Fibroblast of skin of right quadriceps (primary cell): ENCODE measurements at regions not wholly inside any gene's neighbourhood (a gene's known extent, or its start where the extent isn't known, plus 50 kb on each side); places are given as distances from the start of the nearest gene placed in this dataset.

Experiments used
- DNase-seq: peaks from one replicate; pipeline ENCODE4 v3.0.0-alpha.2; 2013

GRCh38 chr2:52929412-52929811 is 838.2 kb upstream of the CHAC2 start:
- no peak for DNase-seq

DNA sequence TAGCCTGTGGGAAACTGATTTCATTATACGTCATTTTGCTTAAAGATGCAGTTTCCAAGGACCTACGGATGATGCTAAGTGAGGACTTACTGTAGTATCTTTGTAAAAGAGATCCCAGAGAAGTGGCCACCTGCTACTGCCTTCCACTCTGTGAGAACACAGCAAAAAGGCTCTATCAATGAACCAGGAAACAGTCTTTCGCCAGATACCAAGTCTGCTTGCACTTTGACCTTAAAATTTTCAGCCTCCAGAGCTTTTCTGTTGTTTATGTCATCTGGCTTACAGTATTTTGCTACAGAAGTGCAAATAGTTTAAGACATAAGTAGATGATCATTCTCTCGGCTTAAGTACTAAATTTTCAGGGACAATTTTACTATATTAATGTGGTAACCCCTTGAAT is 847.9 kb upstream of the CHAC2 start:
- no peak for DNase-seq

GRCh38 chr2:52918551-52918950 is 849.1 kb upstream of the CHAC2 start:
- peak; percentile 7 for DNase-seq

GRCh38 chr2:52916981-52917380 is 850.6 kb upstream of the CHAC2 start:
- DNase-seq = no peak

DNA sequence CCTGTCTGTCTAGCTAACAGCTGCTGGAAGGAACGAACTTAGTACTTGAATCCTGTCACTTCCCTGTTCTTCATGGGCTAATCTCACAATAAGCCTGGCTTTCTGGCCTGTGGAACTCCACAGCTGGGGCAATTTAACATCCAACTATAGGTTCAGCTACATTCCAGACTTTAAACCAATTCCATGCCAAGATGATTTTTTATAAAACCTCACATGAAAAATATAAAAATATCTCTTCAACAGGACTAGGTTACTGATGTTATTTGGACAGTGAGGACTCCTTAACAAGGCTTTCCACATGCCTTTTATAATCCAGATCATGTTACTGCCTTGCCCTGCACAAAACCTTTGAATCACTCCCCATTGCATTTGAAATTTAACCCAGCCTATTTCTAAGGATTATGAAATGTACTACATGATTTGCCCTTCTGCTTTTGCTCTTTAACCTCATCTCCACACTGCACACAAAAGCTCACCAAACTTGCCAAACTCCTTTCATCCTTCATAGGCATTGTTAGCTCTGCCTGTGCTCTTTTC is 863.2 kb upstream of the CHAC2 start:
- DNase-seq = no peak

- no peak for DNase-seq
Measured at GRCh38 chr2:52897511-52898044, 870.0 kb upstream of the CHAC2 start.

- no peak for DNase-seq
Measured at GRCh38 chr2:52895726-52896340, 871.8 kb upstream of the CHAC2 start.

- no peak for DNase-seq
Measured at GRCh38 chr2:52886556-52886955, 881.0 kb upstream of the CHAC2 start.

- no peak for DNase-seq
Measured at GRCh38 chr2:52884761-52885352, 882.7 kb upstream of the CHAC2 start.

DNA sequence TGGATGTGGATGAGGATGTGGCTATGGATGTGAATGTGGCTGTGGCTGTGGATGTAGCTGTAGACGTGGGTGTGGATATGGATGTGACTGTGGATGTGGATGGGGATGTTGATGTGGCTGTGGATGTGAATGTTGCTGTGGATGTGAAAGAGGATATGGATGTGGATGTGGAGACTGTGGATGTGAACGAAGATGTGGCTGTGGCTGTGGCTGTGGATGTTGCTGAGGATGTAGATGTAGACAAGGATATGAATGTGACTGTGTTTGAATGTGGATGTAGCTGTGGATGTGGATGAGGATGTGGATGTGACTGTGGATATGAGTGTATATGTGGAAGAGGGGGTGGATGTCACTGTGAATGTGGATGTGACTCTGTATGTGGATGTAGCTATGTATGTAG is 884.6 kb upstream of the CHAC2 start:
- DNase-seq = no peak

DNA sequence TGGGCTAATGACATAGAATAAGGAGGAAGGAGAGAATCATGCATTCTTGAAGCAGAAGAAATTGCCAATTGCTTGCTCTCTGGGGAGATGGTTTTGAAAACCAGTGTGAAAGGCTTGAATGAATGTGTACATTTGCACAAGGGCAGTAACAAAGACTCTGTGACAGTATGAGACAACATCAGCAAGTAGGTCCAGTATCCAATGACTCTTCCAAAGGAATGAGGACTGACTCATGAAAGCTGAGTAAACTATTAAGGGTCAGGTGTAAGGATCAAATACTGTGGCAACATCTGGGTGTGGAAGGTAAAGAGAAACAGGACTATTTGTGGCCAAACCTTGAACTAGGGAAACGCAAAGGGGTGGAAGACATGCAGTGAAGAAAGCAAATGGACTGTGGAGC is 886.0 kb upstream of the CHAC2 start:
- no peak for DNase-seq

DNA sequence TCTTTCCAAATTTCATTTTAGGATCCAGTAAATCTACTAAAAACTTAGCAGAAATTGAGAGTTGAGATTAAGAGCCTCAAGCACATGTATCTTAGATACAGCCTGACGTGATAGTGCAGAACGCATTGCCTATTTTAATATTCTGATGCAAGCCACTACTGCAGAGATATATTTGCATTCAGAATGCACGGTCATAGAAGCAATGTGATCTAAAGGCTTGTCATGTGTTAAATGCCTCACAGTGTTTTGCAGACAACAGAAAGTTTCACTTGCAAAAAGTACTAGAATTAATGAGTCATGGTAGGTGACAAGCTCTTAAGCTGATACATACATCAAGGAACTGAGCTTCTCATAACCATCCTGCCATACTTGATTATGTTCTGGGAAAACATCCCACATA is 886.7 kb upstream of the CHAC2 start:
- no peak for DNase-seq

DNA sequence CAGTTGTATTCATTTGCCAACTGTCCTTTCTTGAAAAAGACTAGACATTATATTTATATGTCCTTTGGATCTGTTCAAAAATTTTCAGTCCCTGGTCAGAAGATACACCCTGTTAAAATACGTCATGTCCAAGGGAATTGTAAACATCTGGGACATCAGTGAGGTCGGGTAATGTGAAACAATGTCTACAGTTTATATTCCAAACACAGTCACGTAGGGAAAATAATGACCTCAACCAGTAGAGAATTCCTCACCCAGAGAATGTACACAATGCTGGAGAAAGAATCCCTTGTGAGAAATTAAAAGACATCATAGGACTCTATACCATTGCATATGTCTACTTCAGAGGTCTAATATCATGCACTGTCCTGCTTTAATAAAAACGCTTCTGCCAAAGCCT is 888.0 kb upstream of the CHAC2 start:
- no peak for DNase-seq

DNA sequence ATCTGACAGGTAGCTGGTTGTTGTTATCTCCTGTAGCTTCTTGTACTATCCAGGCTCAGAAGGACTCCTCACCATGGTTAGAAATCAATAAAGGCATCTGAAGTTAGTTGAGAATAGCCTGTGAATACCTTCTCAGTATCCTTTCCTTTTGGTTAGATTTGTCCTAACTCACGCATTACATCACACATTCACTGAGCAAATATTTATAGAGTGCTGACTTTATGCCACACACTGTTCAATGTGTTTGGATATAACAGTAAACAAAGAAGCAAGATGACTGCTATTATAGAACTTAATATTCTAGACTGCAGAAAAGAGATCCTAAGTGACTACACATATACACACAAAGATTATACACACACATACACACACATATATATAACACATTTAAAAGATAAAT is 889.9 kb upstream of the CHAC2 start:
- no peak for DNase-seq

DNA sequence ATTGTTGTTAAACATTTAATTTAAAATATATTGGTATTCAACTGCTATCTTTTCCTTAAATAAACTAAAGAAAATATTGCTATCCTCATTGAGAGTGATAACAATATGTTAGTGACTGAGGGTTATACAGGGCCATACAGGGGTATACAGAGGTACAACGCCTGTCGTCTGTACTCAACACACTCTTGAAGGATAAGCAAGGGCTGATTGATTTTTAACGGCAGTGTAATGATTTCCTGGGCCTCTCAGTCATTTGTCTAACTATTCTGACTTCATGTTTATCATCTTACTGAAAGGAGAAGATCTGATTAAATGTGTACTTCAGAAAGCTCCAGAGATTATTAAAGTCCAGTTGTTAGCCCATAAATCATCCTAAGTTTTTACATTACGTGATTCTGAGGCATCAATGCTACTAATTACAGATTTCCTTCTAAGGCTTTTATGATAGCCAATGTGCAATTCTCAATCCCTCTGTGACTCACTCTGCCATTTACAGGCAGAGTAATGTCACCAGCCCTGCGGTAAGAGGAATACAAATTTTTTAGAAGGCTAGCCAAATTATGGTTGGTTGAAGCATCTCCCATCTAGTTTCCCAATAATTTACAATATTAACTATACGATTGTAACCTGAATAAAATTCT is 893.0 kb upstream of the CHAC2 start:
- DNase-seq = no peak

- peak; percentile 67 for DNase-seq
Measured at GRCh38 chr2:52862801-52863200, 904.8 kb upstream of the CHAC2 start.

DNA sequence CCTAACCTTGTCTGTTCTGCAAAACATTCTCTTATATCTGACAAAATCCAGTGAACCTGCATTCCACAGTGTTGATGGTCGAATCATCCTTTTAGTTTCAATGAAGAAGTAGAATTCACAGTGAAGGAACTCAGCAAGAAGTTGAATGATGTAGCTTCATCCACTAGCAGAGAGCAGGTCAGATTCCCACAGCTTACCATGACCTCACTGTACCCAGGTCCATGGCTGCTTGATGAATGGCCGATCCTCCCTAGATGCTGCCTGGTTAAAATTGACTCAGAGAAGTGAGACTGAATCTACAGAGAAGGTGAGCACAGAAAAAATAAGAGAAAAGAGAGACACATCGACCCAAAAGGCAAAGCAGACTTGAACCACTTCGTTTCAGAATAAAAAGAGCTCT is 906.0 kb upstream of the CHAC2 start:
- DNase-seq = no peak

DNA sequence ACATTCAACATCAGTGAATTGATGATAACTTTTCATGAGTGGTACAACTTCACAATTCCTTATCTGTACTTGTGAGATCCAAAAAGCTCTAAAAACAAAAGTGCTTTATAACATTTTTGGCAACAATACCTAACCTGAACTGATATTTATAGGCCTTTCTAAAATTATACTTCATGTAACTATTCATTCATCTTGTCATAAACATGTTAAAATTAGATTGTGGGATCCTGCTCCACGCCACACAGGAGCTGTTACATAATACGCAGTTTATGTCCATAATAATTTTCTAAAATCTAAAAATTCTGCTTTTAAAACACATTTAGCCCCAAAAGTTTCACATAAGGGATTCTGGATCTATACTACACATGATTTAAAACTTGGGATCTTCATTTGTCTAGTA is 908.5 kb upstream of the CHAC2 start:
- no peak for DNase-seq

DNA sequence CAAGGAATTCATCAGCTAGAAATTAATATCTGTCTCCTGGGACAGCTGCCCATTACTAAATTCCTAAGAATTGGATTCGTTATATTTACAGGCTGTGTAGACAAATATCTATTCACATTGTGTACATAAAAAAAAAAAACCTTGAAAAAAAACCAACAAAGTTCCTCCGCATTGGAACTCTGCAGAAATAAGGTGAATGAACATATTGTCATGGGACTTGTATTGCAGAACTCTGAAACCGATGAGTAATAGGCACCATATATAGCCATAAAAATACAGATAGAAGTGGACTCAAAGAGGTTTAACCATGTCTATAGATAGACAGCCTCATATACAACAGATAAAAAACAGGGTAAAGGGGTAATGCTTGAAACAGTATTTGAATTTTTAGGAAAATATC is 909.9 kb upstream of the CHAC2 start:
- DNase-seq = no peak

GRCh38 chr2:52852006-52852405 is 915.6 kb upstream of the CHAC2 start:
- no peak for DNase-seq

- no peak for DNase-seq
Measured at GRCh38 chr2:52844701-52845423, 922.7 kb upstream of the CHAC2 start.

DNA sequence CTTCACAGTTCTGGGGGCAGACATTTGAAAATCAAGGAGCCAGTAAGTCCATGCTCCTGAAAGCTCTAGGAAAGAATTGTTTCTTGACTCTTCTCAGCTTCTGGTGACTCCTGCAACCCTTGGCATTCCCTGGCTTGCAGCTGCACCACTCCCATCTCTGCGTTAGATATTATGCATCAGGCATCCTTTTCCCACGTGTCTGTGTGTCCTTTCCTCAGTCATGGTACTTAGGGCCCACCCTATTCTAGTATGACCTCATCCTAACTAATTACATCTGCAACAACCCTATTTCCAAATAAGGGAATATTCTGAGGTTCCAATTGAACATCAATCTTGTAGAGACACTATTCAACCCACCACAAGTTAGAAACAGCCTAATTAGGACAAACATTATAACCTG is 931.7 kb upstream of the CHAC2 start:
- no peak for DNase-seq

DNA sequence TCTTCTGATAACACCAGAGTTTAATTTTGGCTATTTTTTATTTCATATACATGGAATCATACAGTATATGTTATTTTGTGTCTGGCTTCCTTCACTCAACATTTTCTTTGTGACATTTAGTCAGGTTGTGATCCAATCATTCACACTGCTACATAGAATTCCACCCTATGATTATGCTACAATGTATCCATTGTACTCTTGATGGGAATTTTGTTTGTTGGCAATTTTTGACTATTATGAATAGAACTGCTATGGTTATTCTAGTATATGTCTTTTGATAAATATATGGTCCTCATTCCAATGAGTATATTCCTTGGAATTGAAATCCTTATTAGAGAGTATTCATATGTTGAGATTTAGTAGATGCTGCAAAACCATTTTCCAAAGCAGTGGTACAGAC is 936.4 kb upstream of the CHAC2 start:
- DNase-seq = no peak

GRCh38 chr2:52828112-52828511 is 939.5 kb upstream of the CHAC2 start:
- DNase-seq = no peak
